Activated T-cell treated with anti-CD3 and anti-CD28 coated beads, Interleukin-2, amount 50 U/mL, for 24 hours (primary cell): ENCODE measurements at regions not wholly inside any gene's neighbourhood (a gene's known extent, or its start where the extent isn't known, plus 50 kb on each side); places are given as distances from the start of the nearest gene placed in this dataset.

Source experiments
- DNase-seq: peaks from one replicate; pipeline ENCODE4 v3.0.0-alpha.2; 2020
- H3K27ac Mint-ChIP-seq: 2 replicates; pipeline ENCODE4 v1.8.0; 2020; ENCODE audit warnings: mild to moderate bottlenecking, mixed read lengths
- H3K27me3 Mint-ChIP-seq: 2 replicates; pipeline ENCODE4 v1.8.0; 2020; ENCODE audit warnings: mixed read lengths
- H3K36me3 Mint-ChIP-seq: 2 replicates; pipeline ENCODE4 v1.8.0; 2020; ENCODE audit warnings: low read depth, mixed read lengths
- H3K4me1 Mint-ChIP-seq: 2 replicates; pipeline ENCODE4 v1.8.0; 2020; ENCODE audit warnings: low read depth, mixed read lengths
- H3K4me3 Mint-ChIP-seq: 2 replicates; pipeline ENCODE4 v1.8.0; 2020; ENCODE audit warnings: mild to moderate bottlenecking, moderate library complexity, mixed read lengths
- H3K9me3 Mint-ChIP-seq: 2 replicates; pipeline ENCODE4 v1.8.0; 2020; ENCODE audit warnings: mixed read lengths

DNA sequence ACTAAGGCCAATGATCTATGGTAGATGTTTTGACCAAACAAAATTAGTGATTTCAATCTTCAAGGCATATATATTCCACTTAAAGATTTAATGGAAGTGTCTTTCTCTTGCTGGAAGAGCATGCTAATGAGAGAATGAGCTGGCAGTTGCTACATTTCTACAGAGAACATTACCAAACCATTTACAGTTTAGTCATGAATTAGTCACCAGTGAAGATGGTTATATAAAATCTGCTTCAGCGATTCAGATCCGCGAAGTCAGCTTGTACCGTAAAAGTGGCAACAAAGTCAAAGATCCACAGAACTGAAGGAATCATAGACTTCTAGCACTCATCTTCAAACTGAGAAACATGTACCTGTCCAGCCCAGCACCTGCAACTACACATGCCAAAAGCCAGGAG is 156.3 kb downstream of the SLITRK5 start:
- H3K27me3 Mint-ChIP-seq, result no peaks in the 10 kb centered on the region
- no peak overlapping the region for H3K4me3 Mint-ChIP-seq
- H3K4me1 Mint-ChIP-seq, result no peaks in the 10 kb centered on the region
- no peak for DNase-seq
- no peaks in the 10 kb centered on the region for H3K9me3 Mint-ChIP-seq
- H3K27ac Mint-ChIP-seq, result no peak overlapping the region
- no peaks in the 10 kb centered on the region for H3K36me3 Mint-ChIP-seq

GRCh38 chr13:87837522-87837921 is 166.4 kb downstream of the SLITRK5 start:
- Mint-ChIP-seq H3K27me3 (no peaks in the 10 kb centered on the region), H3K4me3 (no peak overlapping the region), H3K27ac (no peak overlapping the region), H3K4me1 (peaks cover 8% of the 10 kb centered on the region), H3K9me3 (no peaks in the 10 kb centered on the region), H3K36me3 (no peaks in the 10 kb centered on the region)
- DNase-seq, result no peak

- no peaks in the 10 kb centered on the region for H3K36me3 Mint-ChIP-seq
- H3K9me3 Mint-ChIP-seq, result no peaks in the 10 kb centered on the region
- H3K27me3 Mint-ChIP-seq, result no peaks in the 10 kb centered on the region
- no peak overlapping the region for H3K27ac Mint-ChIP-seq
- H3K4me3 Mint-ChIP-seq, result no peak overlapping the region
- peaks cover 8% of the 10 kb centered on the region for H3K4me1 Mint-ChIP-seq
- DNase-seq, result no peak
Observed at GRCh38 chr13:87837946-87838345, 166.8 kb downstream of the SLITRK5 start.

DNA sequence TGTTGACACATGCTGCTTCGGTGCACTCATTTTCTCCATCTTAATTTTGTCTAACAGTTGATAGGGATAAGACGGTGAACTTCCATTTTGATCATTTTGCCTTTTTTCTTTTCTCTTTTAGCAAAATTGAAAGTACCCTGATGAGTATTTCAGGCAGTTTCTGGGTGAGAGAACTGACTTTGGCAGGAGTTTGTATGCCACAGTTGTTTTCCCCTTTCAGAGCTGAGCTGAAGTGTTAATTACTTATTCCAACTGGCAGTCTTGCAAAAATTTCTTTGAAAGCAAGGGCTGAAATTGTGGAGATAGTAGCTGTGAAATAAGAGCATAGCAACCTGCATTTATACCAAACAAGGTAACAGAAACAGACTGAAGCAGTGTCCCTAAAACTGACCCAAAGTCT is 180.2 kb downstream of the SLITRK5 start:
- Mint-ChIP-seq H3K4me3 (no peak overlapping the region), H3K36me3 (no peaks in the 10 kb centered on the region), H3K27me3 (no peaks in the 10 kb centered on the region), H3K4me1 (no peaks in the 10 kb centered on the region), H3K27ac (no peak overlapping the region), H3K9me3 (peaks cover 12% of the 10 kb centered on the region)
- DNase-seq, result no peak

- peaks cover 12% of the 10 kb centered on the region for H3K9me3 Mint-ChIP-seq
- H3K27me3 Mint-ChIP-seq, result no peaks in the 10 kb centered on the region
- DNase-seq, result no peak
- no peak overlapping the region for H3K27ac Mint-ChIP-seq
- H3K4me1 Mint-ChIP-seq, result no peaks in the 10 kb centered on the region
- no peaks in the 10 kb centered on the region for H3K36me3 Mint-ChIP-seq
- H3K4me3 Mint-ChIP-seq, result no peak overlapping the region
Observed at GRCh38 chr13:87855553-87855952, 184.4 kb downstream of the SLITRK5 start.

DNA sequence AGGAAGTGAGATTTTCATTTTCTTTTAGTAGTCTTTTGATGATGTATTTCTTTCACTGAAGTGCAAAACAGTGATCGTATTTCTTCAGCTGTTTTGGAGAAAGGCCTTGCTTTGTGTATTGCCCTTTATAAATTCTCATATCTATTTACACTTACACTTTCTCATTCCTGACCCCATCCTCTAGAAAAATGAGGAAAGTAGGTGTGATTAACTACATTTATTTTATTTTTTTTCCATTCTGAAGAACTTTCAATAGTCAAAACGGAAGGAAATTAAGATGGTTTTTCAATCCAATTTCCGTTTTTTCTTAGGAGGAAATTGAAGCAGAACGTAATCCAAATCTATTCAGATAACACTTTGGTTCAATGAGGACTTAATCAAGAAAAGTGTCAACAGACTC is 188.1 kb downstream of the SLITRK5 start:
- no peaks in the 10 kb centered on the region for H3K27me3 Mint-ChIP-seq
- no peaks in the 10 kb centered on the region for H3K4me1 Mint-ChIP-seq
- H3K27ac Mint-ChIP-seq, result no peak overlapping the region
- no peak for DNase-seq
- H3K36me3 Mint-ChIP-seq, result no peaks in the 10 kb centered on the region
- no peak overlapping the region for H3K4me3 Mint-ChIP-seq
- H3K9me3 Mint-ChIP-seq, result no peaks in the 10 kb centered on the region

DNA sequence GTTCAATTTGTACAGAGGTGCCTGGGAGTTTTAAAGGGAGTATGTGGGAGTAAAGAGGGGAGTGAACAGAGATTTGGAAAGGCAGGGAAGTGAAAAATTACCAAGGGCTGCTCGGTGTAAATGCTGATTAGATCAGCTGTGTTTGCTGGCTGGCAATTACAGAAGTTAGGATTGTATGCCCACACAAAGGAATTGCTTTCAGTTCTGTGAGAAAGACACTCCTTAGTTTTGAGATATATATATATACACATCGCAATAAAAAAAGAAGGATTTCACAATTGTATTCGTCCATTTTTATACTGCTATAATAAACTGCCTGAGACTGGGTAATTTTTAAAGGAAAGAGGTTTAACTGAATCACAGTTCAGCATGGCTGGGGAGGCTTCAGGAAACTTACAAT is 196.3 kb downstream of the SLITRK5 start:
- Mint-ChIP-seq H3K9me3 (peaks cover 3% of the 10 kb centered on the region), H3K27me3 (no peaks in the 10 kb centered on the region), H3K4me1 (no peaks in the 10 kb centered on the region), H3K27ac (no peak overlapping the region), H3K36me3 (no peaks in the 10 kb centered on the region), H3K4me3 (no peak overlapping the region)
- DNase-seq, result no peak

- Mint-ChIP-seq H3K27me3 (no peaks in the 10 kb centered on the region), H3K4me3 (no peak overlapping the region), H3K4me1 (no peaks in the 10 kb centered on the region), H3K27ac (no peak overlapping the region), H3K36me3 (no peaks in the 10 kb centered on the region), H3K9me3 (peaks cover 3% of the 10 kb centered on the region)
- DNase-seq, result no peak
Observed at GRCh38 chr13:87868731-87869130, 197.6 kb downstream of the SLITRK5 start.

DNA sequence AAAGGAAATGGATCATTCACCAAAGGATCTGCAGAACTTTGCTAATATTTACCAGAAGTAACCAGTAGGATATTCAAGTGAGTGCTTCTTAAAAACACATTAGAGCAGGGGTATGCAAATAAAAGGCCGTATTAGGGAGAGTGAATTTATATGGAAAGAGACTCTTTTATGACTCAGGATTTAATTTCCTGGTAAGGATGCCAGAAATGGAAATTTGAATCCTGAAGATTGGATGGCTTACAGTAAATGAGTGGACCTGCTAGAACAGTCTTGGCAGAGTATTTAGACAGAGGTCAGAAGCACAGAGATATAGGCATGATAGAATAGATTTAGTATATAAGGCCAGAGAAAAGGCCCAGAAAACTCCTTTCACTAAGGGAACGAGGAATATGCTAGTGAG is 201.6 kb downstream of the SLITRK5 start:
- no peak overlapping the region for H3K27ac Mint-ChIP-seq
- H3K9me3 Mint-ChIP-seq, result no peaks in the 10 kb centered on the region
- no peak for DNase-seq
- H3K27me3 Mint-ChIP-seq, result no peaks in the 10 kb centered on the region
- no peaks in the 10 kb centered on the region for H3K4me1 Mint-ChIP-seq
- H3K4me3 Mint-ChIP-seq, result no peak overlapping the region
- no peaks in the 10 kb centered on the region for H3K36me3 Mint-ChIP-seq

DNA sequence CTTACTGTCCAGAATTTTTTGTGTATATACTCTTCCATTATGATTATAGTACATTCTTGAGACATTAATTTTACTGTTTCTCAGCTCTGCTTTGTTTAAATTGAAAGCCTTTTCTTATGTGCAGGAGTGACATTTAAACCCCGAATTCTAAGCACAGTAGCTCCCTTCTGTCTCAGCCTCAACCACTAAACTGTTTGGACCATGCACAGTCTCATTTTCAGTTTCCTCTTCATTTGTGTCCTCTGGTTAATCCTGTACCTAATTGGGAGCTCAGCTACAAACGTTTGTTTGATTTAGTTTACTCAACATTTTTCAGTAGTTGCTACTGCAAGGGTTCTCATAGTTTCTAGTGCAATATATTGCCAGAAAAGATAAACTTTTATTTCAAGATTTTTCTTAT is 206.3 kb downstream of the SLITRK5 start:
- Mint-ChIP-seq H3K36me3 (no peaks in the 10 kb centered on the region), H3K9me3 (no peaks in the 10 kb centered on the region), H3K4me1 (no peaks in the 10 kb centered on the region), H3K27me3 (no peaks in the 10 kb centered on the region), H3K27ac (no peak overlapping the region), H3K4me3 (no peak overlapping the region)
- no peak for DNase-seq

DNA sequence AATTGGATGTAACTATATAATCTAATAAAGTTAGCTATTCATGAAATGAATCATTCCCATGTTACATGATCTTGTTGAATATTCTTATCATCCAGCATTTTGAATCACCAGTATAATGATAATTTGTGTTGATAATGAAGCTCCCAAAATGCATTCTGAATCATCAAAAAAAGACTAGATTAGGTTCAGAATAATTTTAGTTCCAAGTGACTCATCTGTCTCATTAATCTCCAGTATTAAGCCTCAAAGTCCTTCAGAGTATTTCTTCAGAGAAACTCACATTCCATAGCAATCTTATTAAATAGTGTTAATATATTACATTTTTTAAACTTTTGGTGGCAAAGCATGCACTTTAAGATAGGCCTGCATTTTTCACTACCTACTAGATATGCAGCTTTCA is 207.5 kb downstream of the SLITRK5 start:
- Mint-ChIP-seq H3K27ac (no peak overlapping the region), H3K36me3 (no peaks in the 10 kb centered on the region), H3K9me3 (no peaks in the 10 kb centered on the region), H3K4me1 (no peaks in the 10 kb centered on the region), H3K27me3 (no peaks in the 10 kb centered on the region), H3K4me3 (no peak overlapping the region)
- DNase-seq, result no peak

DNA sequence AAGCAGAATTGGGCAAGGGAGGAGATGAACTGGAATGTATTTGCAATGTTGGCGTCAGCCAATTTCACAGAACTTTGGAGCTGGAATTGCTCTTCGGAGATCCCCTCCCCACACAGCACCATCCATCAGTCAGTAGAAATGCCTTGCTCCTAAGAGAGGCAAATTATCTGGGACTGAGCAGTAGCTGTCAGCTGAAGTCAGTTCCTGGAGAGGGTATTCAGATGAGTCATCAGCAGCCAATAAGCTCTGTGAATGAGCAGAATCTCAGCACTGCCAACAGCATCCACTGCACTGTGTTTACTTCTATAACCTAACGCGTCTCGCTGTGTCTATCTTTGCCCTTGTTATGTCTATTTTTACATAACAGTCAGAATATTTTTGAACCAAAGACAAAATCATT is 213.7 kb downstream of the SLITRK5 start:
- Mint-ChIP-seq H3K36me3 (no peaks in the 10 kb centered on the region), H3K9me3 (no peaks in the 10 kb centered on the region), H3K27me3 (no peaks in the 10 kb centered on the region), H3K27ac (no peak overlapping the region), H3K4me3 (no peak overlapping the region), H3K4me1 (no peaks in the 10 kb centered on the region)
- no peak for DNase-seq

DNA sequence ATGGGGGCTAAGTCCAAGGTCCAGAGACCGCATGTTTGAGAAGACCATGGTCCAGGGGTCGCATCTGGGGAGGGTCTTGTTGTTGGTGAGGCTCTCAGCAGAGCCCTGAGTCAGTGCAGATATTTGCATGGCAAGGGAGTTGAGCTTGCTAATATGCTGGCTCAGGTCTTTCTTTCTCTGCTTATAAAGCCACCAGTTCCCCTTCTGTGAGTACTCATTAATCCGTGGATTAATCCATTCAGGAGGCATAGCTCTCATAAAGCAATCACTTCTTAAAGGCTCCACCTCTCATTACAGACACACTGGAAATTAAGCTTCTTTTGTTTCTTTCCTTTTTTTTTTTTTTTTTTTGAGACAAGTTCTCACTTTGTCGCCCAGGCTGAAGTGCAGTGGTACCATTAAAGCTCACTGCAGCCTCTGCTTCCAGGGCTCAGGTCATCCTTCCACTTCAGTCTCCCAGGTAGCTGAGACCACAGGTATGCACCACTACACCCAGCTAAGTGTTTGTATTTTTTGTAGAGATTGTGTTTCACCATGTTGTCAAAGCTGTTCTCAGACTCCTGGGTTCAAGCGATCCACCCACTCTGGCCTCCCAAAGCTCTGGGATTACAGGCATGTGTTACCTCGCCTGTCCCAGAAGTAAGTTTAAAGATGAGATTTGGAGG is 216.4 kb downstream of the SLITRK5 start:
- no peaks in the 10 kb centered on the region for H3K9me3 Mint-ChIP-seq
- H3K27me3 Mint-ChIP-seq, result no peaks in the 10 kb centered on the region
- H3K4me1 Mint-ChIP-seq, result no peaks in the 10 kb centered on the region
- H3K36me3 Mint-ChIP-seq, result no peaks in the 10 kb centered on the region
- no peak overlapping the region for H3K4me3 Mint-ChIP-seq
- H3K27ac Mint-ChIP-seq, result no peak overlapping the region
- no peak for DNase-seq

- Mint-ChIP-seq H3K36me3 (no peaks in the 10 kb centered on the region), H3K4me3 (no peak overlapping the region), H3K4me1 (no peaks in the 10 kb centered on the region), H3K9me3 (no peaks in the 10 kb centered on the region), H3K27ac (no peak overlapping the region), H3K27me3 (no peaks in the 10 kb centered on the region)
- no peak for DNase-seq
Observed at GRCh38 chr13:87889254-87889653, 218.1 kb downstream of the SLITRK5 start.

DNA sequence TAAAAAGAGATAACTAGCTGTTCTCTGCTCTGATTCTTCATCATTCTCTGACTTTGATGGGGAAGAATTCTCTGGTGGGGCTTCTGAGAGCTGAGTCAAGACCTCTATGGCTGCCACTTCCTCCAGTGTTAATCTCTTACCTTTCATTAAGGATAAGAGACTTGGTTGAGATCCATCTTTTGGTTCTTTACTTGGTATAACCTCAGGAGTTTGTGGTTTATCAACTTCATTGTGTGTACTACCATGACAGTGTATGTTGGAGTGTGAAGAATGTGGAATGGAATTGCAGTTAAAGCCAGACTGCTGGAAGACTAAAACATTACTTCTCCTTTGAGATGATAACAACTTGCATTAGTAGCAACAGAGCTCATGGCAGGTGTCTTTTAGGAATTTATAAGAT is 222.0 kb downstream of the SLITRK5 start:
- no peak for DNase-seq
- Mint-ChIP-seq H3K9me3 (no peaks in the 10 kb centered on the region), H3K36me3 (no peaks in the 10 kb centered on the region), H3K4me3 (no peak overlapping the region), H3K4me1 (no peaks in the 10 kb centered on the region), H3K27me3 (no peaks in the 10 kb centered on the region), H3K27ac (no peak overlapping the region)

DNA sequence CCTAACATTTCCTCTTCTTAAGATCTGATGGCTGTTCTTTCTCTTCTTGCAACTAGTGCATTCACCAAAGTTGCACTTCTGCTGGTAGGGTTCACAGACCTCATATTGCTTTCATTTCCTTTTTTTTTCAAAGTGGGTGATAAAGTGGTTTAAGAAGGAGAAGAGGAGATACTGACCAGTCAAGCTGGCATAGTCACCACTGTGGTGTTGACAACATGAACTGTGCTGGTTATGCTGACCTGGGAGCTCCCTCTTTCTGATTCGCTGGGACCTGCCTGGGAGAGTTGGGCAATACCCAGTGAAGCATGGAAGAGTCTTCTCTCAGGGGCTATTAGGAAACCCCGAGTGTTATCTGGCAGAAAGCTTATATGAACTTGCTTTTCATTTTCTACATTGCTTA is 222.9 kb downstream of the SLITRK5 start:
- Mint-ChIP-seq H3K36me3 (no peaks in the 10 kb centered on the region), H3K9me3 (no peaks in the 10 kb centered on the region), H3K4me3 (no peak overlapping the region)

More for the DNA sequence above, 222.9 kb downstream of the SLITRK5 start:
- no peak for DNase-seq
- Mint-ChIP-seq H3K4me1 (no peaks in the 10 kb centered on the region), H3K27me3 (no peaks in the 10 kb centered on the region), H3K27ac (no peak overlapping the region)
